Heart left ventricle (tissue), 13 donors: ENCODE measurements at regions not wholly inside any gene's neighbourhood (a gene's known extent, or its start where the extent isn't known, plus 50 kb on each side); places are given as distances from the start of the nearest gene placed in this dataset.

Source experiments
- CTCF ChIP-seq, 12 donors: fragments of 200-600 bp; sonication (generic) in 4 of 12; IDR thresholded peaks; one replicate each; pipeline versions ENCODE4 v1.5.0 to v1.8.0; 2018 to 2022; ENCODE audit warnings: antibody characterized with exemption in 12 of 12, mild to moderate bottlenecking in 5 of 12
- POLR2A ChIP-seq, 2 donors: fragments of 450-650 bp; IDR thresholded peaks; one replicate each; pipeline ENCODE4 v1.6.1; 2017; ENCODE audit warnings: antibody characterized with exemption in 2 of 2, mild to moderate bottlenecking in 2 of 2, moderate library complexity in 2 of 2
- donor health status: ischemic (EF 13 %, LVEDD 7.1; RV severe dilation, severe dysfunction).
- donor health status: DM: no; HTN: yes; CAD: no.
- donor health status: DM: no; HTN: no; CAD: no.
- donor health status: ischemic (EF 25% LVEDD 6.9; RV normal size, moderate dysfunction).
- donor health status: ischemic (EF 25% LVEDD 5.7; RV mildly dilated, moderate dysfunction).
- donor health status: ischemic (EF 35%, LVEDD 5.7; RV mildly dilated, moderate dysfunction).
- donor health status: nonischemic (EF 11% LVEDD 7.7; RV severe dilation, severe dysfunction).
- donor health status: DM: yes; HTN: yes; CAD: no.
- donor health status: PGD.
- donor health status: ischemic (EF 29% LVEDD 5.4; RV normal size, mild dysfunction).
- donor health status: nonischemic (EF 23%, LVEDD 6.1; RV moderate dilation, normal function).

- TF ChIP-seq POLR2A (IDR thresholded peaks at IDR 0.05) (no peak), CTCF (IDR thresholded peaks at IDR 0.05) (no peak)
These were observed 262.6 kb upstream of the PLXNA2 start for GRCh38 chr1:208506812-208507211.
